GM12891 (cell line): ENCODE measurements at regions not wholly inside any gene's neighbourhood (a gene's known extent, or its start where the extent isn't known, plus 50 kb on each side); places are given as distances from the start of the nearest gene placed in this dataset.

ENCODE experiments used
- DNase-seq: peaks from one replicate; pipeline ENCODE4 v3.0.0; 2011; ENCODE audit warnings: low spot score; ENCODE audit not compliant: insufficient read length
- FAIRE-seq: peaks from 2 replicates; lab custom pipeline; 2011; peaks lifted over from hg19 to GRCh38; lab: Jason Lieb, UNC
- PAX5 ChIP-seq: IDR thresholded peaks from 2 replicates; pipeline ENCODE4 v1.6.1; 2011; ENCODE audit warnings: low read length, moderate library complexity, mild to moderate bottlenecking; ENCODE audit not compliant: insufficient read depth, severe bottlenecking
- POLR2A ChIP-seq: IDR thresholded peaks from 2 replicates; pipeline ENCODE4 v1.6.1; 2011; ENCODE audit warnings: low read depth, low read length, control low read depth
- POLR2AphosphoS5 ChIP-seq: IDR thresholded peaks from 2 replicates; pipeline ENCODE4 v1.6.1; 2011; ENCODE audit warnings: low read depth, low read length, control low read depth
- POU2F2 ChIP-seq: IDR thresholded peaks from 2 replicates; pipeline ENCODE4 v1.6.1; 2011; ENCODE audit warnings: low read depth, mild to moderate bottlenecking, control low read depth, low read length, moderate library complexity
- SPI1 ChIP-seq: IDR thresholded peaks from 2 replicates; pipeline ENCODE4 v1.6.1; 2011; ENCODE audit warnings: low read depth, low read length, control low read depth
- TAF1 ChIP-seq: IDR thresholded peaks from 2 replicates; pipeline ENCODE4 v1.6.1; 2011; ENCODE audit warnings: low read depth, low read length, control low read depth

DNA sequence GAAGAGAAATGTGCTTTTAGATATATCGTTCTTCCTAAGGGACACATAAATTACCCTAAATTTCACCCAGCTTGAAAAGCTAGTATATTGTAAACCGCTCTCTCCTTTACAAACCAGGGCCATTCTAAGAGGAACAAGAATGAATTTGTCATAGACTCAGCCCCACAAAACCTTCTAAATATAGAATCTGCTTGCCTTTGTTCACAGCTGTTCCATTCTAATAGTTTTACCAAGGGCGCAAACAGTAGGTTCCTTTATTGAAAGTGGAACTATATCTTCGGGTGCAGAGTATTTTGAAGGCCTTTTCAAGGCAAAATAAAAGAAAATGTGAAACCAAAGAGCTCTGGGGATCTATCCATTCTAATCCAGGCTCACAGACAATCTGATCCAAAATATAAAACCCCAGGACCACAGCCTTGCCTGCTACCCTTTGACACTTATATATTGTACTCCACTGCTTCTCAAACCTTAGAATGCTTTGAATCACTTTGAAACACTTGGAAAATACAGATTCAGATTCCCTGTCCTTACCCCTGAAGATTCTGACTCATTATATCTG, 316.8 kb downstream of the PAX3 start:
- no peak for DNase-seq
- no peak for TF ChIP-seq PAX5
- TF ChIP-seq POLR2A, result no peak
- no peak for TF ChIP-seq SPI1
- no peak for TF ChIP-seq POU2F2
- TF ChIP-seq TAF1, result no peak
- TF ChIP-seq POLR2AphosphoS5, result no peak

DNA sequence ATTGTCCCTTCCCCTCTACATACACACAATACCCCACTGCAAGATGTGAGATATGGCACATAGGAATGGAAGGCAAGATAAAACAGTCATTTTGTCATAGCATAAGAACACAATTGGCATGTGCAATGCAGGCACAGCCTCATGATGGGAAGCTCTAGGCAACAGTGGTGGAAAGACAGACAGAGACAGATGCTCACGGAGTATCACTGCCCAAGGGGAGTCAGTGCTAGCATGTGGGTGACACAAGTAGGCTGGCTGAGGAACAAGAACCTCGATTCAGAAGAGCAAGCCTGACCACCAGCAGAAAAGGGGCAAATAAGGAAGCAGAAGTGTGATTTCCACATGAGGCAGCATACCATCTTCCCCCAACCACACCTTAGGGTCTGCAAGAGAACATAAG, 323.6 kb downstream of the PAX3 start:
- DNase-seq (no peak), FAIRE-seq (no peak)
- TF ChIP-seq SPI1, result no peak
- no peak for TF ChIP-seq POU2F2
- no peak for TF ChIP-seq TAF1
- TF ChIP-seq POLR2A, result no peak
- TF ChIP-seq PAX5, result no peak
- no peak for TF ChIP-seq POLR2AphosphoS5

More for the DNA sequence above, 316.8 kb downstream of the PAX3 start:
- no peak for FAIRE-seq

DNA sequence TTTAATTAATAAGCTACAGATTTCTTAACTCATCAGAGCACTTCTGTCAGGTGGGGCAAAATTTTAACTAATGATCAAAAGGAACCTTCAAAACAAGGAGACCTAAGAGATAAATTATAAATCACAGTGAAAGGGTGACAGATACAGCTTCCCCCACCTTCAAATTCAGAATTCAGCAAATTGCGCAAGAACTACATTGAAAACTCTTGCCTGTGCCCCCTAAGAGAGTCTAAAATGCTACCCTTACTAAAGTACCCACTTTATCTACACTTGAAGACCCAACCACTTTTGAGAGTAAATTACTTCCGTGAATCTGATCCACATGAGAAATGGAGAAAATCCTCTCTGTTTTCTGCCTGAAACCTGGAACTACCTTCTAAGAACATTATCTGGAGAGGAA, 324.9 kb downstream of the PAX3 start:
- FAIRE-seq, result no peak
- DNase-seq, result no peak
- TF ChIP-seq SPI1 (no peak), POLR2A (no peak), PAX5 (no peak), POU2F2 (no peak), POLR2AphosphoS5 (no peak), TAF1 (no peak)

DNA sequence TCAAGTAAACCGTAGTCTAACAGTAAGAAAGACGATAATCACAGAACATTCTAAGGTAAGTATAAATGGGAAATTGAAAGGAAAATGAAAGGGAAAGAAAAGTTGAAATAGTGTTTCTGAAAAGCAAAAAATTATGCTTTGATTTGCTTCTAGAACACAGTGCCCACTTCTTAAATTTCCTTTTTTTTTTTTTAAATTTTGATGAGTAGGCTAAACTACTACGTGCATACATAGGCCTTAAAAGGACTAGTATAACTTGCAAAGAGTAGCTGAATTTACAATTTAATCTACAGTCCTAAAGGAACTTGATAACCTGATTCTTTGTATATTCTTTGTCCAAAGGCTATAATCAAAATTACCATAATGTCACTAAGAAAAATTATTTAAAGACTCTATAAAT, 325.3 kb downstream of the PAX3 start:
- no peak for DNase-seq
- FAIRE-seq, result no peak
- TF ChIP-seq POU2F2, result no peak
- TF ChIP-seq TAF1, result no peak
- no peak for TF ChIP-seq SPI1
- TF ChIP-seq PAX5, result no peak
- no peak for TF ChIP-seq POLR2AphosphoS5
- TF ChIP-seq POLR2A, result no peak

DNA sequence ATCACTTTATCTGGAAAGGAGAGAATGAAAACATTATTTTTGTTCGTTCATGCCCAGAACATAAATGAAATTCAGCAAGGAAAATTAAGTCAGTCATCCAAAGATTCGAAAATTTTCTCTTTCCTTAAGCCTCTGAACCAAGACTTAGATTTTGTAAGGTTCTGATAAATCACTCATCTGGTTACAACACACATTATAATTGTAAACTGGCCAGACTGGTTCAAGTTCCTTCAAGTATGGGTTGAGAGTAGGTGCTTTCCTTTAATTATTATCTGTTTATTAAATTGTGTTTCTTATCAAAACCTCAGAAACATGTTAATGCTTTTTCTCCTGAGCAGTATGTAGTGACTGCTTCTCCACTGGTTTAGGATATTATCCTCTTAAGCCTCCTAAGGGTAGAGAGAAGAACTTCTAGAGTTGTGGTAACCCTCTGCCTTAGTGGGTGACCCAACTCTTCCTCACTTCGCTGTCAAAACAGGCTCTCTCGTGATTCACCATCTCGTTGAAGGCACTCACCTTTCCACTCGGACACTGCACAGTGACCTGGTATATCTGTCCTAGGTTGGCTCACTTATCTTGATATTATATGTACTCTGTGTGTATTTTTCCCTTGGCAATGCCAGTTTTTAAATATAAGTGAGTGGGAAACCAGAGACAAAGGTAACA, 325.9 kb downstream of the PAX3 start:
- FAIRE-seq, result no peak
- TF ChIP-seq PAX5 (no peak), POU2F2 (no peak), TAF1 (no peak), POLR2AphosphoS5 (no peak), POLR2A (no peak), SPI1 (no peak)
- DNase-seq, result no peak

DNA sequence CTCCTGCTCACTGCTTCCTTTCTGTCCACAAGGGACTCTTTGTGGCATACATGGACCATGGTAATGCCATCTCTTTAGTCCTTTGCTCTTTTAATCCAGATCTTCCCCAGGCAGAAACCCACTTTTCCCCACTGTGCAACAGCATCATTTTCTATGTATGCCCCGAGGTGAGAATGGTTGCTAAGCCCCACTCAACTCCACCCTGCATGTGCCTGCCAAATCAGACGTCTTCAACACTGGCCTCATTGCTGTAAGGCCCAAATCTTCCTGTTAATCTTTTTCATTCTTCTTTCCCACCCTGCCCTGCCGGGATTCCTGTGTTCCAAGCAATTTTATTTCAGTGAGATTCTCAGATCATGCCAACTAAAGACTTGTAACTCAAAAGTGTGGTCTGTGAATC, 328.4 kb downstream of the PAX3 start:
- FAIRE-seq (no peak), DNase-seq (no peak)
- TF ChIP-seq TAF1, result no peak

DNA sequence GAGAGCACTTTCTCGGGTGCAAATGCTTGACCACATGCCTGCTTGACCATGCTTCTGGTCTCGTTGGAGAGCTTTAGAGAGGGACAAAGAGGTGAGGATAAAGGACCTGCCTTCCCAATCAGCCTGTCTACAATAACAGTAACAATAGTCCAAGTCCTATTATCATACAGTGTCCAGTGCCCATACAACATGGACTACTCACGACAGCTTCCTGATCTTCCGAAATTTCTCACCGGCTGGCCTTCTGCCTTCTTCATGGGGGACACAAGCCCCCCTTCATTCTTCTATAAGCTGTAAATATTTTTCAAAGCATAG, 329.0 kb downstream of the PAX3 start:
- FAIRE-seq (no peak), DNase-seq (no peak)
- TF ChIP-seq POLR2AphosphoS5, result no peak
- no peak for TF ChIP-seq POLR2A
- no peak for TF ChIP-seq TAF1
- TF ChIP-seq SPI1, result no peak
- TF ChIP-seq POU2F2, result no peak
- no peak for TF ChIP-seq PAX5

DNA sequence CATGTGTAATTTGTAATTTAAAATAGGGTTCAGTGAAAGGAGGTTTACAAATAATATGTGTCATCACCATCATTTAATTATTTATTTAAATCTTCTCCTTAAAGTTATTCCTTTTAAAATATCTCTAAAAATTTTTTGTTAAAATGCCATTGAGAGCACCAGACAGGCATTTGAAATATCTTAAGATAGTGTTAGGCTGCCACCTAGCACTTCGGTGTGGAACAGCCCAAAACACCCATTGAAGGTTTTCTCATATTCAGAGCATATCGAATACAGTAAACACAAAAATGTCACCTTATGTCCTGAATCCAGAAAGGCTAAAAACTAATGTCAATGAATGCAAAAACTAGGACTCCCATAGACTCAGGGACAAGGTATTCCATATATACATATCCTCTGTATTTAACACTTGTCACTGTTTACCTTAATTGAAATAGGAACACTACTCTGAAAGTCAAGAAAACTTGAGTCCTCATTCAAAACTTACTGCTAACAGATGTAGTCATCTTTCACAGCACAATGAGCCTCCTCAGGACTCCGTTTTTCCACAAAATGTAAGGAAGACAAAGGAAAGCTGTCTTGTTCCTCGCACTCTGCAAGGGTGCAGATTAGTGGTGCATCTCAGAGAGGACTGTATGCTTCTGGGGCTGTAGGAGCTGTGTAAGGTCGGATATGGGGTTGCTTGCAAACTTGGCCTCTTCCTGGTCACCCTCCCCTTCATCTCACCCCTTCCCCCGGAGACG, 329.5 kb downstream of the PAX3 start:
- DNase-seq (no peak), FAIRE-seq (no peak)
- TF ChIP-seq PAX5, result no peak
- no peak for TF ChIP-seq POU2F2
- TF ChIP-seq POLR2AphosphoS5, result no peak
- TF ChIP-seq SPI1, result no peak
- TF ChIP-seq TAF1, result no peak
- no peak for TF ChIP-seq POLR2A

DNA sequence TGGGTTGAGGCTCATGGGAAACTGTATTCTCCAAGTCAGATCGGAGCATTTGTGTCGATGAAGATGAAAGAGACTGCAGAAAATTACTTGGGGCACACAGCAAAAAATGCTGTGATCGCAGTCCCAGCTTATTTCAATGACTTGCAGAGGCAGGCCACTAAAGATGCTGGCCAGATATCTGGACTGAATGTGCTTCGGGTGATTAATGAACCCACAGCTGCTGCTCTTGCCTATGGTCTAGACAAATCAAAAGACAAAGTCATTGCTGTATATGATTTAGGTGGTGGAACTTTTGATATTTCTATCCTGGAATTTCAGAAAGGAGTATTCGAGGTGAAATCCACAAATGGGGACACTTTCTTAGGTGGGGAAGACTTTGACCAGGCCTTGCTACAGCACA, 336.6 kb downstream of the PAX3 start:
- no peak for DNase-seq
- TF ChIP-seq POLR2AphosphoS5, result no peak
- no peak for TF ChIP-seq TAF1
- FAIRE-seq, result no peak
